ENCODE measurements at regions not wholly inside any gene's neighbourhood (a gene's known extent, or its start where the extent isn't known, plus 50 kb on each side); places are given as distances from the start of the nearest gene placed in this dataset.

- TF ChIP-seq CTCF (IDR thresholded peaks at IDR 0.05), result no peak
- TF ChIP-seq POLR2A (IDR thresholded peaks at IDR 0.05), result no peak
These were observed 104.6 kb upstream of the GPBP1 start for GRCh38 chr5:57069115-57069835.

Measured in esophagus squamous epithelium (tissue), 4 donors.